CD4-positive, alpha-beta T cell treated with Interleukin-4 for 1 hour (primary cell): ENCODE measurements at regions not wholly inside any gene's neighbourhood (a gene's known extent, or its start where the extent isn't known, plus 50 kb on each side); places are given as distances from the start of the nearest gene placed in this dataset.
"Not testable (repeated sequence)": the region's sequence is repeated elsewhere in the genome, so short reads cannot be mapped to it uniquely, and the experiment has no call there.

Source experiments
- DNase-seq, 2 donors: peaks; one replicate each; pipeline ENCODE4 v3.0.0-alpha.2; 2020 to 2022

DNA sequence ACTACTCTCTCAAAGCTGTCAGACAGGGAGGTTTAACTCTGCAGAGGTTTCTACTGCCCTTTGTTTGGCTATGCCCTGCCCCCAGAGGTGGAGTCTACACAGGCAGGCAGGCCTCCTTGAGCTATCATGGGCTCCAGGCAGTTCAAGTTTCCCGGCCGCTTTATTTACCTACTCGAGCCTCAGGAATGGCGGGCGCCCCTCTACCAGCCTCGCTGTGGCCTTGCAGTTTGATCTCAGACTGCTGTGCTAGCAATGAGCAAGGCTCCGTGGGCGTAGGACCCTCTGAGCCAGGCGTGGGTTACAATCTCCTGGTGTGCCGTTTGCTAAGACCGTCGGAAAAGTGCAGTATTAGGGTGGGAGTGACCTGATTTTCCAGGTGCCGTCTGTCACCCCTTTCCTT is 124.3 kb downstream of the PTCHD1 start:
- DNase-seq = not testable (repeated sequence)

DNA sequence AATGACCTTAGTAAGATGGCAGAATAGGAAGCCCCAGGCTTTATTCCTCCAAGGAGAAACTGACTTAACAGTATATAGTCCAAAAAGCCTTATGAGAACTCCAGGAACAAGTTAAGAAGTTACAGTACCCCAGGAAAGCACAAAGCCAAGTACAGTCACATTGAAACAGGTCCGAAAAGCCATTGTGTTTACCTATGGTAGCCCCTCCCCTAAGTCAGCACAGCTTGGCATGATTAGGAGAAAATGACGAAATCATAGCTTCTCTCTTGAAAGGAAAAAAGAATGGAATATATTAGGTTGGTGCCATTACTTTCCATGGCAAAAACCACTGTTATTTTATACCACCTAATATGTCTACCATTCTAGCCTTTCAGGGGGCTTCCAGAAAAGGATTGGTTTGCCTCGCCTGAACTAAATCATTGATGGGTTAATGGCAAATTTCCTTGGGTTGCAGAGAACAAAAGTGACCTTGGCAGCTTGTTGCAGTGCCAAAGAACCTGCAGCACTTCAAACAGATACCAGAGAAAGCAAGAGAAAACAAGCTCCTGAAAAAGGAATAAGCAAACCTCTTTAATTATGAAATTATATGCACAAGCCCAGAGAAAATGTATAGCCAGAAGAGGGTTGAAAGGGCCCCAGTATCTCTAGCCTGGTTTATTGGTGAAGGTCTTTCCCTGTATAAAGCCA is 130.6 kb downstream of the PTCHD1 start:
- no peak for DNase-seq

DNA sequence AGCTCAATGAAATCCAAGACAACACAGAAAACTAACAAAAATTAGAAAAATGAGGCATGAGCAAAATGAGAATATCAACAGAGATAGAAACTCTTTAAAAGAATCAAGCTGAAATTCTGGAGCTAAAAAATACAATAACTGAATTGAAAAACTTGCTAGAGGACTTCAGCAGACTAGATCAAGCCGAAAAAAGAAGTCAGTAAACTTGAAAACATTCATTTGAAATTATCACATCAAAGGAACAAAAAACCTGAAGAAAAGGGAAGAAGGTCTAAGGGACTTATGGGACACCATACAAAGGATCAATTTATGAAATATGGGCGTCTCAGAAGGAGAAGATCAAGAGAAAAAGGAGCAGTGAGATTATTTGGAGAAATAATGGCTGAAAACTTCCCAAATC is 131.3 kb downstream of the PTCHD1 start:
- DNase-seq = no peak

DNA sequence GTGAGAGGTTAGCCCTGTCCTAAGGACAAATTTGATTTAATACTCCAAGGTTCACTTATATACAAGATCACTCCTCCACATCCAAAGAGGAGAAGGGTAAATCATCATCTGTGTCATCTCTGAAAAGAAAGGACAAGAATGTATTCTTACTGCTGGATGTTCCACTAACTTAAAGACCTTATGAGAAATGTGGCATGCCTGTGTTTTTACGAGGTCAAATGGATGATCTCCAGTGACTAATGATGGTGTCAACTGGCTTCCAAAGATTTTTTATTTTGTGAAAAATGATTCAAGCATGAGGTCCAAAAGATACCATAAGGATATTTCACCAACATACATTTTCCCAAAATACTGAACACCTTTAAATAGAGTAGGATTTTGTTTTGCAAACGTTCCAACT is 143.4 kb downstream of the PTCHD1 start:
- DNase-seq = no peak

DNA sequence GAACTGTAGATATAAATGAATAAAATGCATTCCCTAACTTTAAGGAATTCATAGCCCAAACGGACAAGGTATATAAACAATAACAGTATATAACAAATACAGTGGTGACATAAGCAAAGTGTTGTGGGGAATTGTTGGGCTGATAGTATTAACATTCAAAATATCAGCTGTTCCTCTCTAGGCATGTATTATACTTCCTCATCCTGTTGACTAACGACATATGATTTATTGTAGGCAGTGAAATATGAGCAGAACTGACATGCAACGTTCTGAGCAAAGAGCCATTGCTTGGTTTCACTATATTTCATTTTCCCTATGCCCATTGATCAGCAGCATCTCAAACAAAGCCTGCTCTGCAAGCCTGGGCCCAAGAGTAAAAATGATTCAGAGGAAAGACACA is 143.9 kb downstream of the PTCHD1 start:
- DNase-seq = no peak

DNA sequence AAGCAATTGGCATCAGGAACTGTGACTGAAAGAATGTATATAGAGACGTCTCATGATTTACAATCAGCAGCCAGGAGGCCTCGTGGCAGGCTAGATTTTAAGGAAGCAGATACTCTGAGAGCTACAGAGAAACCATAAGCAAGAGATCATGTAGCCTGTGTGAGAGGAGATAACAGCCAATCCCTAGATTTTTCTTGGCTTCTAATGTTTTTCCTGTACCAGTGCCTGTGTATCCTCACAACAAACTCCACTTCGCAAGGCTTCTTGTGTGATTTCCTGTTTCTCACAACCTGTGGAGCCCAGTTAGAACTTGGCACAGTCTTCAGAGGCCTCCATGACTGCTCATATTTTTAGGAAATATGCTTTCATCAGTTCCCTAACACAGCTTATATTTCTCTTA is 147.9 kb downstream of the PTCHD1 start:
- DNase-seq = no peak

DNA sequence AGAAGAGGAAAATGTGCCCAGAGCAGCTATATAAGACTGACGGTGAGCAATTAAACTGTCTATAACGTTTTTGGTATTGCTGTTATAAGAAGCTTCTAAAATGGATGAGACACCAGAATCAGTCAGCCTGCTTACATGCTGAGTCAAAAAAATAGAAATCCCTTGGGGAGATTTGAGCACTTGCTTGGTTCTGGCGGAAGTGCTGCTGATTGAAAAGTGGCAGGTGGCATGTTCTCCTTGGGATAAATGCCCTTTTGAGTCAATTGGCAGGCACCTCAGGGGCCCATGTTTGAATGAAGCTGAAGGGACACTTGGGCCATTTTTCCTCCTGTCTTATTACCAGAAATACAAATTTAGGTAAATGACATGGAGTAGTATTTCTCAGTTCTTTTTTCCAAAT is 148.7 kb downstream of the PTCHD1 start:
- DNase-seq = no peak

DNA sequence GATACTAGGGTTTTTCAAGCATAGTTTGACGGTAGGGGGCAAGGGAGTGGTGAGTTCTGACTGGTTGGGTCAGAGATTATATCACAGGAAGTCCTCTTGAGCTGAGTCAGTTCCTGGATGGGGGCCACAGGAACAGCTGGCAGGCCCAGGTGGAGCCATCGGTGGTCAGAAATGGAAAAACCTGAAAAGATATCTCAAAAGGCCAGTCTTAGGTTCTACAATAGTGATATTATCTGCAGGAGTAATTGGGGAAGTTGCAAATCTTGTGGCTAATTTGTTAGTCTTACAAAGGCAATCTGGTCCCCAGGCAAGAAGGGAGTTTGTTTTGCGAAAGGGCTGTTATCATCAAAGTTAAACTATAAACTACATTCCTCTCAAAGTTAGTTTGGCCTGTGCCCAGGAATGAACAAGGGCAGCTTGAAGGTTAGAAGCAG is 159.3 kb downstream of the PTCHD1 start:
- DNase-seq = no peak

DNA sequence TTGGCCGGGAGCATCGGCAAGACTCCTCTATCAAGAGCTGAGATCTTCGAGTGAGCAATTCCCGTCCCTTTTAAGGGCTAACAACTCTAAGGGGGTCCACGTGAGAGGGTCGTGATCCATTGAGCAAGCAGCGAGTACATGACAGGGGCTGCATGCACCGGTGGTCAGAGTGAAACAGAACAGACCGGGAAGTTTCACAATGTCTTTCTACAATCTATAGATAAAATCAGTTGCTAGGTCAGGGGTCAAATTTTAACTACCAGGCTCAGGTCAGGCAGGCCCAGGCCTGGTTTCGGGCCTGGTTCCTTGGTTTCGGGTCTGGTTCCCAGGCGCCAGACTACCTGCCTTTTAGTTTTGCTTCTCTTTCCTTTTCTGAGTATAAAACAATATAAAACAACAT is 160.1 kb downstream of the PTCHD1 start:
- DNase-seq = no peak

DNA sequence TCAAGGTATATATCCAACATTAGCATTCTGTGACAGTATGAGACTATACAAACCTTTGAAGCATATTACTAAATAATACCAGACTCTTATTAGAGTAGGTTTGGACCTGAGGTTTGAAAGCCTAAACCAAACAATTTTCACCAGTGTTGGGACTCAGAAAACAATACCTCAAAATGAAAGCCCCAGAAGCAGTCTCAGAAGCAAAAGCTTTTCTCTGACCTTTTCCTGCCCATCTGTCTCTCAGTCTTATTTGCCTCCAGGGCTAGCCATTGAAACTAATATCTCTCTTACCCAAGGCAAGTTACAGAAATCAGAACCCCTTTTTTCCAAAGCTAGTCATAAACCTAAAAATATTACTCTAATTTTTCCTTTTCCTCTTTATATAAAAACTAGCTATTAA is 163.3 kb downstream of the PTCHD1 start:
- DNase-seq = no peak

DNA sequence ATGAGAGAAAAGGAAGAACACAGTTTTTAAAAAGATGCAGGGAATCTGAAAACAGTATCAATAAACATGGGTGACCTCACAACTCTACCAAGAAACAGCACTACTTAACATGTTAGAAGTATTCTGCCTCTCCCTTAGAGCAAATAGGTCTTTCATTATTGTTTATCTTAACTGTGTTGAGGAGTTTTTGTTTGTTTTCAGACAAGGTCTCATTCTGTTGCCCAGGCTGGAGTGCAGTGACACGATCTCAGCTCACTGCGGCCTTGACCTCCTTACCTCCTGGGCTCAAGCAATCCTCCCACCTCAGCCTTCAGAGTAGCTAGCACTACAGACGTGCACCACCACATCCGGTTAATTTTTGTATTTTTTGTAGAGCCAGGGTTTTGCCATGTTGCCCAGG is 165.3 kb upstream of the PRDX4 start:
- DNase-seq = no peak

DNA sequence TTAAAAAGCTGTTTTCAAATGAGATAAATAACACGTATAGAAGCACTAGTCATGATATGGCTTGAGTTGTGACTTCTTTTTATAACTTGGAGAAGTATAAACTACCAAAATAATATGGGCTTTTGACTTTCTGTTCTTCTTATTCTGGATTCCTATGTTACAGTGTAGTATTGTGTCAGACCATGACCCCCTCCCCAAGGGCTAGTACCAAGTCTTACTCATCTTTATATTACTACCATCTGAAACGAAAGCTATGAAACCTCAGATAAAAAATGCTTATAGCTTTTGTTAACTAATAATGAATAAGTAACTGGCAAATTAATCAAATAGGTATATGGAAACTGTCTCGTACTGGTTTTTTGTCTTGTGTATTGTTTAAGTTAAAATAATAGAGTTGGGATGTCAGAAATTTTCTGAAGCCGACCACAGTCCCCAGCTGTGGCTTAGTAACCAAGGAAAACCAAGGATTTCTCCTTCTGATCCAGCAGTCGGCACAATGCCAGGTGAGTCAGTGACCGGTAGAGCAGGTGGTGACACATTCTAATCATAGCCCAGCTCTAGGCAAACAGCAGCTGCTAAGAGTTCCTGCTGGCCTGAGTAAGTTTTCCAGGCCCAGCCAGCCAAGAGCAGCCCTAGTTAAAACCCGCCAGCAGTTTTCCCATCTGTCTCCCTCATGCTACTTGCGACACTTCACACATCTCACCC is 163.3 kb upstream of the PRDX4 start:
- no peak for DNase-seq

DNA sequence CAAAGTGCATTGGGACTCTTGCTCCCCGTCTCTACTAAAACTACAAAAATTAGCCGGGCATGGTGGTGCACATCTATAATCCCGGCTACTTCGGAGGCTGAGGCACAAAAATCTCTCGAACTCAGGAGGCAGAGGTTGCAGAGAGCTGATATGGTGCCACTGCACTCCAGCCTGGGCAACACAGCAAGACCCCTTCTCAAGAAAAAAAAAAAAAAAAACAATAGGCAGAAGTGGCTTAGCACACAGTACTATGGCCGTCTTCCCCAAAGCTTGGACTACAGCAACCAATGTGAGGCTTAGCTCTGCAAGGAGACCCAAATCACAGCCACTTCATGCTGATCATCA is 162.8 kb upstream of the PRDX4 start:
- DNase-seq = no peak

DNA sequence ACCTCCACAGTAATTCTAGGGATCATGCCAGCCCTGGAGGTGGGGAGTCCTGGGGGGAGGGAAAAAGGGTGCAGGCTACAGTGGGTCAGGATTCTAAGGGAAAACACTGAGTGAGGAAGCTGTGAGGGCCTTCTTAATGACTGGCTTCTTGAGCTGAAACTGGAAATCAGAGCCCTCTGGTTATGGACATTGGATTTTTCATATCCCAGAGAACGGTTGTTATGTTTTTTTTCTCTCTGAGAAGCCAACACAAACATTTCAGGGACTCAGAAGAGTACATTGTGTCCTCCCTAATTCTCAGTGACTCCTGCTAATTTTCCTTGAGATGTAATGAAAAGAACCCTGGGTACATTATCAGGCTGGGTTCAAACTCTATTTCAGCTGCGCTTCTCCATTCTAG is 162.4 kb upstream of the PRDX4 start:
- DNase-seq = no peak

DNA sequence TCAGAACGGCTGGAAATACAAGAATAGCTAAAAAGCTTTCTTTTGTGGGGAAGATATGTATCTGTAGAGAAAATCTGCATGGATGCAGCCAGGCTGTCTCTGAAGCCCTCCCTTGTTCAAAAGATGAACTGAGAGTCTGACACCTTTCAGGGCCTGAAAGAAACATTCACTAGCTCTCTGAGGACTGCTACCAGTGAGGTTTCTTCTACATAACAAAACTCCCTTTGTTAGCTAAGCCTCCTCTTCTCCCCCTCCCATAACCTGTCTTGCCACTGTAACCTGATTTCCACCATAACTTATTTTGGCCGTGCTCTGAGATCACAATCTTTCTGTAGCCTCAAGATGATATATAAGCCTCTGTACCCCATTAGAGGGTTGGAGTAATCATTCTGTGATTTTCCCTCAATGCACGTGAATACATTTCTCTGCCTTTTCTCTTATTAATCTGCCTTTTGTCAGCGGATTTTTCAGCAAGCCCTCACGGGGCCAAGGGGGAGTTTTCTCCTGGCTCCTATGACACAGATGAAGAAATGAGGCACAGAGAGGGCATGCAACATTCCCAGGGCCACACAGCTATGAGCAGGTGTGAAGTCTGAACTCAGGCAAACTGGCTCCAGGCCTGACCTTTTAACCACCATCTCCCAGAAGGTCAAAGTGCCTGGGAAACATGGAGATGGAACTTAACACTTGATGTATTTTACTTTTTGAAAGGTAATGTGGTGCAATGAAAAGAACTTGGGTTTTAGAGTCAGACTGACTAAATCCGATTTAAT is 161.6 kb upstream of the PRDX4 start:
- no peak for DNase-seq

DNA sequence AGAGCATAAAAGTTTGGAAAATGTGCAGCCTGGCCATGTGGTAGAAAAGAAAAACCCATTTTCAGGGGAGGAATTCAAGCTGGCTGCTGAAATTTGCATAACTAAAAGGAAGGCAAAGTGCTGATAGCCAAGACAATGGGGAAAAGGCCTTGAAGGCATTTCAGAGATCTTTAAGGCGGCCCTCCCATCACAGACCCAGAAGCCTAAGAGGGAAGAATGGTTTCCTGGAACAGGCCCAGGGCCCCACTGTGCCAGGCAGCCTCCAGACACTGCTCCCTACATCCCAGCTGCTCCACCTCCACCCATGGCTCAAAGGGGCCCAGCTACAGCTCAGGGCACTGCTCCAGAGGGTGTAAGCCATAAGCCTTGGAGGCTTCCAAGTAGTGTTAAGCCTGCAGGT is 158.0 kb upstream of the PRDX4 start:
- no peak for DNase-seq

DNA sequence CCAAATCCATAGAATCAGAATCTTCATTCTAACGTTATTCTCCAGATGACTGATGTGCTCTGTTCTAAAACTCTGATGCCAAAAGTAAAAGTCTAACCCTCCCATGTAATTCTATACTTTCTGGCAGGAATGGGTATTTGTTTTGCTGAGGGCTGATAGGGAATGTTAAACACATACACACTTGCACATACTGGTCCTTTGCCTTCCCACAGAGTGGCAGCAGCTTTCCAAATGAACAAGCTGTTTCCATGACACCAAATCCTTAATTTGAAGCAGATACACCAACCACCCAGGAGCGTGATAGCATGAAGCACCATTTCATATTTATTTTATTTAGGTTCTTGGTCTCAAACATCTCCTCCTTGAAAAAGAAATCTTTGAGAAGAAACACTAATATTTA is 155.5 kb upstream of the PRDX4 start:
- no peak for DNase-seq

DNA sequence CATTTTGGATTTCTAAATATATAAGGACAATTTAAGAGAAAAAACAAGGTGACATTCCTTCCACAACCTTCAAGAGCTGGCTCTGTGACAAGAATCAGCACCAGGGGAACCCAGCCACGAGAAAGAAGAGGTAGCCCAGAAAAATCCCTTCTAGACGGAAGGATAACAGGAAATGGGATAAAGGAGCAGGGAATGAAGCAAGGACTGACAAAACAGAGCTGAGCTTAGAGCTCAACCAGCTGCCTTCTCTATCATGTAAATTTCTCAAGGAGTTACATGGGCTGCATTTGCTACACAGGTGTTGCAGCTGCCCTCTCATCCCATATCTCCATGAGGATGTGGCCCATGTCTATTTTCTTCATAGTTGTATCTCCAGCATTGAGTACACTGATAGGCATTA is 154.2 kb upstream of the PRDX4 start:
- no peak for DNase-seq

DNA sequence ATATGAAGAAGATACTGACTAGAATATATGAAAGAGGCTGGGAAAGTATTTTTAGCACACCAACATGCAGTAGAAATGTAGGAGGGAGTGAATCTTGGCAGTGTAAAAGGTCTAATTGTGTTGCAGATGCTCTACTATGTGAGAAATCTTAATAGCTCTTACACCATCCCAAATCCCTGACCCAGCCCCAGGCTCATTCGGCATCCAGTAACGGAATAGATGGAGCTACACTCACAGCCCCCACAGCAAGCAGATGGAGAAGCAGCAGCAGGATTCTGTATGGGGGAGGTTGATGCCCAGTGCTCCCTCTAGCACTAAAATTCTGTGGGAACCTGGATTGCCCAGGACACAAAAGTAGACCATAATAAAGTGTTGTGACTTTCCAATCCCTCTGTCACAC is 153.2 kb upstream of the PRDX4 start:
- DNase-seq = no peak

DNA sequence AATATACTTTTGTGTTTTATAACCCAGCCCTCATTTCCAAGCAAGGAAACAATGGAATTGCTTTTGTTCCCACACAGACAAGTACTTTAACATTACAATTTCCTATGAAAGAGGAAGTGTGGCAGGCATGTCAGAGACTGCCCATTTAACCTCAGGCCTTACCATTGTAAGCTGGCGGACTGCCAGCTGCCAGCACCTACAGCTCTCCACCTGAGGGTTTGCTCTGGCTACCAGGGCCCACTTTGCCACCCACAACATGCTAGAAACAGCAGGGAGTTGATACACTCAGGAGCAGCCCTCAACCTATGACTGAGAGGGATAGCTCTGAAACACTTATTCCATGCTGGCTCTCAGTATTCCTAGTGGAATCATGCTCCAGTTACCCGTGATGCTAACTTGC is 152.3 kb upstream of the PRDX4 start:
- no peak for DNase-seq

DNA sequence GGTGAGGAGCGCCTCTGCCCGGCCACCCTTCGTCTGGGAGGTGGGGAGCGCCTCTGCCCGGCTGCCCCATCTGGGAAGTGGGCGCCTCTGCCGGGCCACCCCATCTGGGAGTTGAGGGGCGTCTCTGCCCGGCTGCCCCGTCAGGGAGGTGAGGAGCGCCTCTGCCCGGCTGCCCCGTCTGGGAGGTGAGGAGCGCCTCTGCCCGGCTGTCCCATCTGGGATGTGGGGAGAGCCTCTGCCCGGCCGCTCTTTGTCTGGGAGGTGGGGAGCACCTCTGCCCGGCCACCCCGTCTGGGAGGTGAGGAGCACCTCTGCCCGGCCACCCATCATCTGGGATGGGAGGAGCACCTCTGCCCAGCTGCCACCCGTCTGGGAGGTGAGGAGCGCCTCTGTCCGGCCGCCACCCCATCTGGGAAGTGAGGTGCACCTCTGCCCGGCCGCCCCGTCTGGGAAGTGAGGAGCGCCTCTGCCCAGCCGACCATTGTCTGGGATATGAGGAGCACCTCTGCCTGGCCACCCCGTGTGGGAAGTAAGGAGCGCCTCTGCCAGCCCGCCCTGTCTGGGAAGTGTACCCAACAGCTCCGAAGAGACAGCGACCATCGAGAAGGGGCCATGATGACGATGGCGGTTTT is 144.2 kb upstream of the PRDX4 start:
- DNase-seq = not testable (repeated sequence)

DNA sequence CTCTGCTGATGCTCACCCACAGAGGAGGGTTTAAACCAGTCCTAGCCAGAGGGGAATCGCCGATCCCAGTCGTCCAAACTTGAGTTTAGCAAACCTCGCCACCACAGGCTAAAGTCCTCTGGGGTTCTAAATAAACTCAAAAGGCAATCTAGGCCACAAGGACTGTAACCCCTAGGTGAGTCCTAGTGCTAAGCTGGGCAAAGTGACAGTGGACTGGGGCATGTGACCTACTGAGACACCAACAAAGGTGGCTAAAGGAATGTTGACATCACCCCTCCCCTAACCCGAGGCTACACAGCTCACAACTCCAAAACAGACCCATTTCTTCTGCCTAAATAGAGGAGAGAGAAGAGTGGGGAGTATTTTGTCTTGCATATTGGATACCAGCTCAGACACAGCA is 142.8 kb upstream of the PRDX4 start:
- DNase-seq = no peak

DNA sequence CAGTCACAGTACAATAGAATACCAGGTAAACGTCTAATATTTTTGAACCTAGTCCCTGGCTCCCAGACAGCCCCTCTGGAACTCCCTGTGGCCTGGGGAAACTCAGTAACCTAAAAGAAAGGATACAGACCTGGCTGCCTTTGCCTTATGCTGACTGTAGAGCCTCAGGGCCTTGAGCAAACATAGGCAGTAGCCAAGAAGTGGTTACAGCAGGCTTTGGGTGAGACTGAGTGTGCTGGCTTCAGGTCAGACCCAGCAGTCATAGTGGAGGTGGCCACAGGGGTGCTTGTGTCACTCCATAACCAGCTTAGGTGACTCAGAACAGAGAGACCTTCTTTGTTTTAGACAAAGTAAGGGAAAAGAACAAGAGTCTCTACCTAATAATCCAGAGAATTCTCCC is 141.8 kb upstream of the PRDX4 start:
- no peak for DNase-seq

DNA sequence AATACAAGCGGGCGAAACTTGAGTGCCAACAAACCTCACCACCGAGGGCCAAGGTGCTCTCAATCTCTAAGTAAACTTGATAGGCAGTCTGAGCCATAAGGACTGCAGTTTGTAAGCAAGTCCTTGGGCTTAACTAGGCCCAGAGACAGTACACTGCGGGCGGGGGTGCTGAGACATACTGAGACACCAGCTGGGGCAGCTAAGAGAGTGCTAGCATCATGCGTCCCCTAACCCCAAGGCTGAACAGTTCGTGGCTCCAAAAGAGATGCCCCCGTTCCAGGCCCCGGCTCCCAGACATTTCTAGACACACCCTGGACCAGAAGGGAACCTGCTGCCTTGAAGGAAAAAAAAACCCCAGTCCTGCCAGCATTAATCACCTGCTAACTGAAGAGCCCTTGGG is 126.8 kb upstream of the PRDX4 start:
- no peak for DNase-seq
